ENCODE measurements at regions not wholly inside any gene's neighbourhood (a gene's known extent, or its start where the extent isn't known, plus 50 kb on each side); places are given as distances from the start of the nearest gene placed in this dataset.

DNA sequence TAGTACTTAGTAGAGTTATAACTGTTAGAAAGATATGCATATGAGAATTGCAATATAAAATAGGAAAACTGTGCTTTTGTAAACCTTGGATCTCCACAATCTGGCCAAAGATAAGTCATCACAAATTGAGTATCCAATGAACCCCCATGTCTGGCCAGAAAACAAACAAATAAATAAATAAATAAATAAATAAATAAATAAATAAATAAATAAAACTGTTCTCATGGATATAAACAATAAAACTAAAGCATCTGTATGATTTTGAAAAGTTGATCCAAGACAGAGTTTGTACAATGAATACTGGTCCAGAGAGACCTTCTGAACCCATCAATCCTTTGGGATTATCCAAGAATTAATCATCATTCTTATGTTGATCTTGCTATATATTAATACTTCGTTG, 367.6 kb upstream of the CDH9 start:
- H3K27ac ChIP-seq (ENCODE audit: low read depth in 2 of 2, low read length in 2 of 2): no peak overlapping the region
- DNase-seq (no peak), FAIRE-seq (no peak)
- TF ChIP-seq CTCF (IDR thresholded peaks at IDR 0.05; ENCODE audit: borderline replicate concordance, extremely low read depth, insufficient read depth): no peak
- H3K9me3 ChIP-seq (ENCODE audit: control insufficient read depth in 2 of 3, insufficient read depth in 1 of 3, low read length in 3 of 3): no peaks in the 10 kb centered on the region
- H3K9ac ChIP-seq (ENCODE audit: low read length in 3 of 3): no peak overlapping the region
- H3K4me3 ChIP-seq (ENCODE audit: low read length in 3 of 3): no peak overlapping the region
- no peaks in the 10 kb centered on the region for H3K36me3 ChIP-seq (ENCODE audit: control insufficient read depth in 2 of 3, insufficient read depth in 3 of 3, low read length in 3 of 3)
- intact Hi-C loops (cut with DNase I): no loop called here
- no peaks in the 10 kb centered on the region for H3K4me1 ChIP-seq (ENCODE audit: control insufficient read depth in 2 of 3, insufficient read depth in 2 of 3, low read depth in 1 of 3, low read length in 3 of 3)
- no peaks in the 10 kb centered on the region for H3K27me3 ChIP-seq (ENCODE audit: control insufficient read depth, insufficient read depth, low read length)

GRCh38 chr5:27403243-27403882, 365.0 kb upstream of the CDH9 start:
- H3K4me1 ChIP-seq (ENCODE audit: control insufficient read depth in 2 of 3, insufficient read depth in 2 of 3, low read depth in 1 of 3, low read length in 3 of 3): no peaks in the 10 kb centered on the region
- no peak for TF ChIP-seq CTCF (IDR thresholded peaks at IDR 0.05; ENCODE audit: borderline replicate concordance, extremely low read depth, insufficient read depth)
- no peaks in the 10 kb centered on the region for H3K9me3 ChIP-seq (ENCODE audit: control insufficient read depth in 2 of 3, insufficient read depth in 1 of 3, low read length in 3 of 3)
- no peak for DNase-seq
- H3K27me3 ChIP-seq (ENCODE audit: control insufficient read depth, insufficient read depth, low read length): no peaks in the 10 kb centered on the region
- no peaks in the 10 kb centered on the region for H3K36me3 ChIP-seq (ENCODE audit: control insufficient read depth in 2 of 3, insufficient read depth in 3 of 3, low read length in 3 of 3)
- H3K27ac ChIP-seq (ENCODE audit: low read depth in 2 of 2, low read length in 2 of 2): no peak overlapping the region
- H3K4me3 ChIP-seq (ENCODE audit: low read length in 3 of 3): no peak overlapping the region
- H3K9ac ChIP-seq (ENCODE audit: low read length in 3 of 3): no peak overlapping the region
- FAIRE-seq: no peak
- intact Hi-C loops (cut with DNase I): no loop called here

DNA sequence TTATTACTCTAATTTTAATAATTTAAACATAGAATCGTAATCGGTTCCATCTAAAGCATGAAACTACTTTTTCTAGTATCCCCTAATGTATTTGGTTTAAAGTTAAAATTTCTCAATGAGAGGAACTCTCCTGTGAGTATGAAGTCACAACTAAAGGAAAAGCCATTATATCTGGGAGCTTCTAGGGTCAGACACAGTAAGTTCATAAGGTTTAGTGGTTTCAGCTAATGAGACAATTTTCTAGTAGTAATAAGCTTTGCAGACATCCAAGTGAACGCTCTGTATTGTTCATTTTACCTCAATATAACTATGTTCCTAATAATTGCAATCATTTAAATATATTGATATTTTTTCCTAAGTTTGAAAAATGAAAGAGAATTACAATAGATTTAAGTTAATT, 364.4 kb upstream of the CDH9 start:
- Histone ChIP-seq H3K27me3 (ENCODE audit: control insufficient read depth, insufficient read depth, low read length) (no peaks in the 10 kb centered on the region), H3K36me3 (ENCODE audit: control insufficient read depth in 2 of 3, insufficient read depth in 3 of 3, low read length in 3 of 3) (no peaks in the 10 kb centered on the region), H3K27ac (ENCODE audit: low read depth in 2 of 2, low read length in 2 of 2) (no peak overlapping the region), H3K9me3 (ENCODE audit: control insufficient read depth in 2 of 3, insufficient read depth in 1 of 3, low read length in 3 of 3) (no peaks in the 10 kb centered on the region), H3K4me3 (ENCODE audit: low read length in 3 of 3) (no peak overlapping the region), H3K9ac (ENCODE audit: low read length in 3 of 3) (no peak overlapping the region), H3K4me1 (ENCODE audit: control insufficient read depth in 2 of 3, insufficient read depth in 2 of 3, low read depth in 1 of 3, low read length in 3 of 3) (no peaks in the 10 kb centered on the region)
- TF ChIP-seq CTCF (IDR thresholded peaks at IDR 0.05; ENCODE audit: borderline replicate concordance, extremely low read depth, insufficient read depth): no peak
- intact Hi-C loops (cut with DNase I): no loop called here
- DNase-seq (no peak), FAIRE-seq (no peak)

GRCh38 chr5:27396998-27397397, 358.6 kb upstream of the CDH9 start:
- H3K36me3 ChIP-seq (ENCODE audit: control insufficient read depth in 2 of 3, insufficient read depth in 3 of 3, low read length in 3 of 3): no peaks in the 10 kb centered on the region
- no peak for DNase-seq
- TF ChIP-seq CTCF (IDR thresholded peaks at IDR 0.05; ENCODE audit: borderline replicate concordance, extremely low read depth, insufficient read depth): no peak
- FAIRE-seq: no peak
- H3K9me3 ChIP-seq (ENCODE audit: control insufficient read depth in 2 of 3, insufficient read depth in 1 of 3, low read length in 3 of 3): no peaks in the 10 kb centered on the region
- no peak overlapping the region for H3K9ac ChIP-seq (ENCODE audit: low read length in 3 of 3)
- no peak overlapping the region for H3K4me3 ChIP-seq (ENCODE audit: low read length in 3 of 3)
- intact Hi-C loops (cut with DNase I): no loop called here
- no peak overlapping the region for H3K27ac ChIP-seq (ENCODE audit: low read depth in 2 of 2, low read length in 2 of 2)
- H3K27me3 ChIP-seq (ENCODE audit: control insufficient read depth, insufficient read depth, low read length): no peaks in the 10 kb centered on the region
- H3K4me1 ChIP-seq (ENCODE audit: control insufficient read depth in 2 of 3, insufficient read depth in 2 of 3, low read depth in 1 of 3, low read length in 3 of 3): no peaks in the 10 kb centered on the region
